Keratinocyte (primary cell): ENCODE measurements at regions not wholly inside any gene's neighbourhood (a gene's known extent, or its start where the extent isn't known, plus 50 kb on each side); places are given as distances from the start of the nearest gene placed in this dataset.

Source experiments
- DNase-seq: peaks from one replicate; pipeline ENCODE4 v3.0.0-alpha.2; 2011; ENCODE audit warnings: low read depth, missing footprints, low spot score
- FAIRE-seq: peaks from 2 replicates; lab custom pipeline; 2011; peaks lifted over from hg19 to GRCh38; lab: Jason Lieb, UNC
- H2AFZ ChIP-seq: 2 replicates; pipeline ENCODE4 v1.6.0; 2012; ENCODE audit warnings: low read length, control low read depth, inconsistent platforms; ENCODE audit not compliant: control insufficient read depth
- H3K27ac ChIP-seq: 2 replicates; pipeline ENCODE4 v1.5.1; 2011; ENCODE audit warnings: low read length; ENCODE audit not compliant: control insufficient read depth, insufficient read depth
- H3K27me3 ChIP-seq: 3 replicates; pipeline ENCODE4 v1.6.0; 2011; ENCODE audit warnings: low read length; ENCODE audit not compliant: control insufficient read depth, insufficient read depth; ENCODE audit errors: extremely low read depth
- H3K36me3 ChIP-seq, 2 experiments: 2 replicates in 1 of 2; 3 replicates in 1 of 2; pipeline ENCODE4 v1.5.1; 2011; ENCODE audit warnings: low read length in 2 of 2, mild to moderate bottlenecking in 1 of 2; ENCODE audit not compliant: control insufficient read depth in 2 of 2, insufficient read depth in 2 of 2; ENCODE audit errors: extremely low read depth in 1 of 2
- H3K4me1 ChIP-seq: 3 replicates; pipeline ENCODE4 v1.5.1; 2011; ENCODE audit warnings: low read length; ENCODE audit not compliant: control insufficient read depth, insufficient read depth; ENCODE audit errors: extremely low read depth
- H3K4me2 ChIP-seq: 3 replicates; pipeline ENCODE4 v1.6.0; 2011; ENCODE audit warnings: low read depth, low read length; ENCODE audit not compliant: control insufficient read depth, insufficient read depth; ENCODE audit errors: extremely low read depth
- H3K4me3 ChIP-seq, 3 experiments: fragments of 200-600 bp in 1 of 3; sonication (generic) in 1 of 3; 2 replicates in 2 of 3; 3 replicates in 1 of 3; pipeline ENCODE4 v1.5.1; 2011 to 2016; ENCODE audit warnings: low read length in 3 of 3, mild to moderate bottlenecking in 3 of 3, control low read depth in 2 of 3, inconsistent platforms in 1 of 3, low read depth in 1 of 3, mixed read lengths in 1 of 3, mixed run types in 1 of 3, moderate library complexity in 1 of 3; ENCODE audit not compliant: control insufficient read depth in 2 of 3, insufficient read depth in 2 of 3; ENCODE audit errors: extremely low read depth in 1 of 3
- H3K79me2 ChIP-seq: 2 replicates; pipeline ENCODE4 v1.6.0; 2012; ENCODE audit warnings: low read length; ENCODE audit not compliant: control insufficient read depth, insufficient read depth
- H3K9ac ChIP-seq: 3 replicates; pipeline ENCODE4 v1.6.0; 2011; ENCODE audit warnings: low read length; ENCODE audit not compliant: control insufficient read depth, insufficient read depth; ENCODE audit errors: extremely low read depth
- H3K9me1 ChIP-seq: 3 replicates; pipeline ENCODE4 v1.6.0; 2011; ENCODE audit warnings: low read length; ENCODE audit not compliant: control insufficient read depth, insufficient read depth; ENCODE audit errors: extremely low read depth
- H3K9me3 ChIP-seq: 2 replicates; pipeline ENCODE4 v1.5.1; 2012; ENCODE audit warnings: low read depth, low read length; ENCODE audit not compliant: control insufficient read depth
- H4K20me1 ChIP-seq: 3 replicates; pipeline ENCODE4 v1.6.0; 2011; ENCODE audit warnings: low read length; ENCODE audit not compliant: control insufficient read depth, insufficient read depth; ENCODE audit errors: extremely low read depth
- EZH2 ChIP-seq: IDR thresholded peaks from one replicate; pipeline ENCODE4 v1.6.1; 2012; ENCODE audit warnings: inconsistent platforms, mild to moderate bottlenecking, low read length, moderate library complexity
- dilution Hi-C: fragments of 300-500 bp; cut with MboI; formaldehyde crosslinking; loops from one replicate; pipeline ENCODE4 v1.7.0; 2020; ENCODE audit warnings: low sequenced_read_pairs; ENCODE audit not compliant: extremely low pct_ligation_motif_present
- TF ChIP-seq, protein P1 (sequence below), 3 experiments: IDR thresholded peaks in 1 of 3; conservative IDR thresholded peaks in 1 of 3; optimal IDR thresholded peaks in 1 of 3; 2 replicates in 2 of 3; 3 replicates in 1 of 3; pipeline versions ENCODE3 to v1.5.1; 2011; ENCODE audit warnings: low read length in 3 of 3, mild to moderate bottlenecking in 3 of 3, moderate library complexity in 2 of 3, control low read depth in 1 of 3, inconsistent platforms in 1 of 3; ENCODE audit not compliant: insufficient read depth in 2 of 3; ENCODE audit errors: extremely low read depth in 1 of 3

GRCh38 chr10:58963723-58964124 lies 212.7 kb upstream of the PHYHIPL start:
- H3K4me1 ChIP-seq = no peaks in the 10 kb centered on the region
- no peak overlapping the region for H3K27ac ChIP-seq
- dilution Hi-C loops = no loop called here
- FAIRE-seq (no peak), DNase-seq (no peak)
- no peak overlapping the region for H3K4me3 ChIP-seq
- TF ChIP-seq, protein P1, sequence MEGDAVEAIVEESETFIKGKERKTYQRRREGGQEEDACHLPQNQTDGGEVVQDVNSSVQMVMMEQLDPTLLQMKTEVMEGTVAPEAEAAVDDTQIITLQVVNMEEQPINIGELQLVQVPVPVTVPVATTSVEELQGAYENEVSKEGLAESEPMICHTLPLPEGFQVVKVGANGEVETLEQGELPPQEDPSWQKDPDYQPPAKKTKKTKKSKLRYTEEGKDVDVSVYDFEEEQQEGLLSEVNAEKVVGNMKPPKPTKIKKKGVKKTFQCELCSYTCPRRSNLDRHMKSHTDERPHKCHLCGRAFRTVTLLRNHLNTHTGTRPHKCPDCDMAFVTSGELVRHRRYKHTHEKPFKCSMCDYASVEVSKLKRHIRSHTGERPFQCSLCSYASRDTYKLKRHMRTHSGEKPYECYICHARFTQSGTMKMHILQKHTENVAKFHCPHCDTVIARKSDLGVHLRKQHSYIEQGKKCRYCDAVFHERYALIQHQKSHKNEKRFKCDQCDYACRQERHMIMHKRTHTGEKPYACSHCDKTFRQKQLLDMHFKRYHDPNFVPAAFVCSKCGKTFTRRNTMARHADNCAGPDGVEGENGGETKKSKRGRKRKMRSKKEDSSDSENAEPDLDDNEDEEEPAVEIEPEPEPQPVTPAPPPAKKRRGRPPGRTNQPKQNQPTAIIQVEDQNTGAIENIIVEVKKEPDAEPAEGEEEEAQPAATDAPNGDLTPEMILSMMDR (optimal IDR thresholded peaks at IDR 0.05 in 1 of 3, IDR thresholded peaks at IDR 0.05 in 1 of 3, conservative IDR thresholded peaks at IDR 0.05 in 1 of 3; ENCODE audit: extremely low read depth in 1 of 3, insufficient read depth in 2 of 3, low read length in 3 of 3) = no peak
- no peak for TF ChIP-seq EZH2
- H3K9ac ChIP-seq = no peak overlapping the region
- no peak overlapping the region for H3K4me2 ChIP-seq
- peaks cover 13% of the 10 kb centered on the region for H3K27me3 ChIP-seq
- no peaks in the 10 kb centered on the region for H4K20me1 ChIP-seq
- H3K36me3 ChIP-seq = no peaks in the 10 kb centered on the region
- no peaks in the 10 kb centered on the region for H3K9me3 ChIP-seq
- no peak overlapping the region for H2AFZ ChIP-seq
- no peaks in the 10 kb centered on the region for H3K9me1 ChIP-seq
- no peaks in the 10 kb centered on the region for H3K79me2 ChIP-seq

- peaks cover 13% of the 10 kb centered on the region for H3K27me3 ChIP-seq
These were observed 210.6 kb upstream of the PHYHIPL start for GRCh38 chr10:58965855-58966254.

More at GRCh38 chr10:58965855-58966254, 210.6 kb upstream of the PHYHIPL start:
- H3K4me3 ChIP-seq = no peak overlapping the region
- H3K27ac ChIP-seq = no peak overlapping the region
- no peak for DNase-seq
- no peak overlapping the region for H2AFZ ChIP-seq
- H3K4me1 ChIP-seq = no peaks in the 10 kb centered on the region
- no peak overlapping the region for H3K9ac ChIP-seq
- TF ChIP-seq EZH2 = no peak
- H3K4me2 ChIP-seq = no peak overlapping the region
- H3K9me1 ChIP-seq = no peaks in the 10 kb centered on the region
- dilution Hi-C loops = no loop called here
- no peaks in the 10 kb centered on the region for H4K20me1 ChIP-seq
- H3K9me3 ChIP-seq = no peaks in the 10 kb centered on the region
- no peaks in the 10 kb centered on the region for H3K79me2 ChIP-seq
- FAIRE-seq = no peak
- H3K36me3 ChIP-seq = no peaks in the 10 kb centered on the region
